Skin of body (tissue), 1 donor: ENCODE measurements at regions not wholly inside any gene's neighbourhood (a gene's known extent, or its start where the extent isn't known, plus 50 kb on each side); places are given as distances from the start of the nearest gene placed in this dataset.

Experiments
- DNase-seq: peaks from one replicate; lab custom pipeline; 2025; lab: John Stamatoyannopoulos, UW

- DNase-seq, result no peak
Measured at GRCh38 chr6:71123051-71123450, 165.6 kb upstream of the OGFRL1 start.

- DNase-seq, result no peak
Measured at GRCh38 chr6:71124340-71124739, 164.3 kb upstream of the OGFRL1 start.

GRCh38 chr6:71125216-71125615, 163.4 kb upstream of the OGFRL1 start:
- DNase-seq, result no peak

GRCh38 chr6:71126506-71126905, 162.1 kb upstream of the OGFRL1 start:
- no peak for DNase-seq

GRCh38 chr6:71127374-71127773, 161.2 kb upstream of the OGFRL1 start:
- no peak for DNase-seq

- DNase-seq, result no peak
Measured at GRCh38 chr6:71130277-71130676, 158.3 kb upstream of the OGFRL1 start.

- no peak for DNase-seq
Measured at GRCh38 chr6:71134929-71135642, 153.5 kb upstream of the OGFRL1 start.

- DNase-seq, result no peak
Measured at GRCh38 chr6:71137973-71138372, 150.6 kb upstream of the OGFRL1 start.

- no peak for DNase-seq
Measured at GRCh38 chr6:71138376-71138775, 150.2 kb upstream of the OGFRL1 start.

GRCh38 chr6:71139249-71139648, 149.4 kb upstream of the OGFRL1 start:
- no peak for DNase-seq

- no peak for DNase-seq
Measured at GRCh38 chr6:71153755-71154325, 134.8 kb upstream of the OGFRL1 start.

GRCh38 chr6:71157345-71157744, 131.3 kb upstream of the OGFRL1 start:
- no peak for DNase-seq

- no peak for DNase-seq
Measured at GRCh38 chr6:71164890-71165289, 123.7 kb upstream of the OGFRL1 start.

GRCh38 chr6:71168233-71168765, 120.3 kb upstream of the OGFRL1 start:
- DNase-seq, result no peak

- DNase-seq, result no peak
Measured at GRCh38 chr6:71171497-71172070, 117.0 kb upstream of the OGFRL1 start.

GRCh38 chr6:71179249-71179885, 109.2 kb upstream of the OGFRL1 start:
- no peak for DNase-seq

GRCh38 chr6:71181565-71181964, 107.0 kb upstream of the OGFRL1 start:
- no peak for DNase-seq

- DNase-seq, result no peak
Measured at GRCh38 chr6:71187141-71187540, 101.5 kb upstream of the OGFRL1 start.

GRCh38 chr6:71190809-71191208, 97.8 kb upstream of the OGFRL1 start:
- no peak for DNase-seq

GRCh38 chr6:71194724-71195123, 93.9 kb upstream of the OGFRL1 start:
- DNase-seq, result no peak

GRCh38 chr6:71197267-71197666, 91.3 kb upstream of the OGFRL1 start:
- DNase-seq, result no peak

- DNase-seq, result no peak
Measured at GRCh38 chr6:71197780-71198179, 90.8 kb upstream of the OGFRL1 start.
